SK-N-SH (cell line): ENCODE measurements at regions not wholly inside any gene's neighbourhood (a gene's known extent, or its start where the extent isn't known, plus 50 kb on each side); places are given as distances from the start of the nearest gene placed in this dataset.

Experiments
- CTCF ChIA-PET: fragments of 300-600, 350-600 bp; formaldehyde crosslinking; extraction: SDS; loops from one replicate; lab custom pipeline; 2021; lab: Yijun Ruan, JAX
- POLR2A ChIA-PET: fragments of 350-600 bp; sonication (Branson Sonifier 250); formaldehyde crosslinking; extraction: SDS; loops from one replicate; lab custom pipeline; 2020; ENCODE audit warnings: antibody characterized with exemption, inconsistent platforms; lab: Yijun Ruan, JAX
- DNase-seq: peaks from one replicate; pipeline ENCODE4 v3.0.0; 2012
- H2AFZ ChIP-seq: fragments of 200-600 bp; sonication (generic); 2 replicates; pipeline ENCODE4 v1.8.1; 2016; ENCODE audit warnings: antibody characterized with exemption, mild to moderate bottlenecking, low read depth
- H3F3A ChIP-seq: fragments of 200-600 bp; sonication (generic); replicated peaks from 2 replicates; pipeline ENCODE3; 2016; ENCODE audit warnings: antibody characterized with exemption, mild to moderate bottlenecking; ENCODE audit not compliant: insufficient read depth
- H3K27ac ChIP-seq, 2 experiments: fragments of 200-500 bp in 1 of 2; fragments of 200-600 bp in 1 of 2; sonication (Bioruptor generic) in 1 of 2; sonication (generic), shearing (Covaris generic) in 1 of 2; 2 replicates each; pipeline versions ENCODE4 v1.5.1 to v1.6.1; 2014 to 2016; ENCODE audit warnings: low read depth in 2 of 2, inconsistent platforms in 1 of 2, low read length in 1 of 2, mild to moderate bottlenecking in 1 of 2, mixed read lengths in 1 of 2
- H3K27me3 ChIP-seq: fragments of 200-600 bp; sonication (generic), shearing (Covaris generic); 2 replicates; pipeline ENCODE4 v1.6.1; 2016; ENCODE audit warnings: mixed run types; ENCODE audit not compliant: insufficient read depth
- H3K36me3 ChIP-seq, 2 experiments: fragments of 200-500 bp in 1 of 2; fragments of 200-600 bp in 1 of 2; sonication (Bioruptor generic) in 1 of 2; sonication (generic) in 1 of 2; replicated peaks in 1 of 2; 2 replicates each; pipeline versions ENCODE3 to v1.5.1; 2014 to 2016; ENCODE audit warnings: low read length in 1 of 2, mild to moderate bottlenecking in 1 of 2; ENCODE audit not compliant: insufficient read depth in 2 of 2, control insufficient read depth in 1 of 2
- H3K4me1 ChIP-seq, 2 experiments: fragments of 200-500 bp in 1 of 2; fragments of 200-600 bp in 1 of 2; sonication (Bioruptor generic) in 1 of 2; sonication (generic), shearing (Covaris generic) in 1 of 2; 2 replicates each; pipeline versions ENCODE4 v1.5.1 to v1.6.1; 2014 to 2016; ENCODE audit warnings: low read depth in 1 of 2, low read length in 1 of 2, mixed run types in 1 of 2; ENCODE audit not compliant: insufficient read depth in 2 of 2, control insufficient read depth in 1 of 2
- H3K4me2 ChIP-seq: fragments of 200-600 bp; sonication (generic), shearing (Covaris generic); 2 replicates; pipeline ENCODE4 v1.6.1; 2017; ENCODE audit warnings: mixed run types
- H3K4me3 ChIP-seq, 2 experiments: fragments of 200-500 bp in 1 of 2; fragments of 200-600 bp in 1 of 2; sonication (Bioruptor generic) in 1 of 2; sonication (generic), shearing (Covaris generic) in 1 of 2; 2 replicates each; pipeline versions ENCODE4 v1.5.1 to v1.8.1; 2014 to 2016; ENCODE audit warnings: low read depth in 2 of 2, inconsistent platforms in 1 of 2, low read length in 1 of 2, mild to moderate bottlenecking in 1 of 2, mixed read lengths in 1 of 2, moderate library complexity in 1 of 2
- H3K79me2 ChIP-seq: fragments of 200-600 bp; sonication (generic); 2 replicates; pipeline ENCODE4 v1.8.1; 2017; ENCODE audit warnings: mild to moderate bottlenecking; ENCODE audit not compliant: insufficient read depth
- H3K9ac ChIP-seq: fragments of 200-600 bp; sonication (generic); 2 replicates; pipeline ENCODE4 v1.6.1; 2017; ENCODE audit warnings: mixed run types
- H3K9me2 ChIP-seq: fragments of 200-600 bp; sonication (generic); 2 replicates; pipeline ENCODE4 v1.6.1; 2017; ENCODE audit warnings: mixed run types
- H3K9me3 ChIP-seq: fragments of 200-600 bp; sonication (generic); 2 replicates; pipeline ENCODE4 v1.6.1; 2017; ENCODE audit warnings: mixed run types, mild to moderate bottlenecking, moderate library complexity
- H4K20me1 ChIP-seq: fragments of 200-600 bp; sonication (generic); 2 replicates; pipeline ENCODE4 v1.6.1; 2017; ENCODE audit warnings: mild to moderate bottlenecking, mixed run types; ENCODE audit not compliant: insufficient read depth
- CTCF ChIP-seq: fragments of 200-600 bp; sonication (generic); IDR thresholded peaks from 2 replicates; pipeline ENCODE4 v1.6.1; 2017; ENCODE audit warnings: antibody characterized with exemption, mild to moderate bottlenecking, moderate library complexity
- EP300 ChIP-seq, 2 experiments: IDR thresholded peaks; 2 replicates each; pipeline versions ENCODE4 v1.4.0 to v1.6.1; 2012; ENCODE audit warnings: borderline replicate concordance in 1 of 2, low read depth in 1 of 2, low read length in 1 of 2
- FOSL2 ChIP-seq: IDR thresholded peaks from 2 replicates; pipeline ENCODE4 v1.4.0; 2012; ENCODE audit warnings: low read depth, mild to moderate bottlenecking, moderate library complexity, borderline replicate concordance
- FOXM1 ChIP-seq: IDR thresholded peaks from 2 replicates; pipeline ENCODE4 v1.4.0; 2012; ENCODE audit warnings: low read depth, mild to moderate bottlenecking
- IRF3 ChIP-seq: fragments of 150-350 bp; IDR thresholded peaks from 2 replicates; pipeline ENCODE4 v1.6.1; 2016; ENCODE audit warnings: mild to moderate bottlenecking, low read depth, low read length
- JUND ChIP-seq: IDR thresholded peaks from 2 replicates; pipeline ENCODE4 v1.4.0; 2012
- MEF2A ChIP-seq: IDR thresholded peaks from 2 replicates; pipeline ENCODE4 v1.4.0; 2012; ENCODE audit warnings: low read depth, borderline replicate concordance
- MXI1 ChIP-seq: IDR thresholded peaks from 2 replicates; pipeline ENCODE4 v1.6.1; 2012; ENCODE audit warnings: mild to moderate bottlenecking, low read depth, low read length, improper control_type of control experiment
- NFIC ChIP-seq: IDR thresholded peaks from 2 replicates; pipeline ENCODE4 v1.4.0; 2012; ENCODE audit warnings: borderline replicate concordance
- NRF1 ChIP-seq: IDR thresholded peaks from 2 replicates; pipeline ENCODE4 v1.6.1; 2012; ENCODE audit warnings: low read depth, mild to moderate bottlenecking, low read length
- POLR2AphosphoS5 ChIP-seq: IDR thresholded peaks from 2 replicates; pipeline ENCODE4 v1.6.1; 2012; ENCODE audit warnings: low read depth, low read length
- RAD21 ChIP-seq: IDR thresholded peaks from 2 replicates; pipeline ENCODE4 v1.6.1; 2012; ENCODE audit warnings: mild to moderate bottlenecking, low read length
- RCOR1 ChIP-seq: fragments of 150-350 bp; IDR thresholded peaks from 2 replicates; pipeline ENCODE4 v1.6.1; 2017; ENCODE audit warnings: antibody characterized with exemption, low read length
- RFX5 ChIP-seq: IDR thresholded peaks from 2 replicates; pipeline ENCODE4 v1.6.1; 2012; ENCODE audit warnings: mild to moderate bottlenecking, improper control_type of control experiment, low read length
- TCF12 ChIP-seq: IDR thresholded peaks from 2 replicates; pipeline ENCODE4 v1.4.0; 2012
- TEAD4 ChIP-seq: IDR thresholded peaks from 2 replicates; pipeline ENCODE4 v1.4.0; 2012; ENCODE audit warnings: mild to moderate bottlenecking, borderline replicate concordance; ENCODE audit not compliant: insufficient read depth
- USF2 ChIP-seq: fragments of 150-350 bp; IDR thresholded peaks from 2 replicates; pipeline ENCODE4 v1.6.1; 2017; ENCODE audit warnings: antibody characterized with exemption, low read length, low read depth, borderline replicate concordance
- YY1 ChIP-seq: IDR thresholded peaks from 2 replicates; pipeline ENCODE4 v1.4.0; 2012; ENCODE audit warnings: low read depth, mild to moderate bottlenecking
- ZBTB33 ChIP-seq: IDR thresholded peaks from 2 replicates; pipeline ENCODE4 v1.4.0; 2012; ENCODE audit warnings: low read depth, borderline replicate concordance
- WGBS: methylation state at CpG from one replicate; pipeline ENCODE4 v1.1.6; 2017; ENCODE audit warnings: low lambda C conversion rate; 5-methylcytosine and 5-hydroxymethylcytosine counted together

- no peaks in the 10 kb centered on the region for H3K27me3 ChIP-seq
- peak overlapping the region; percentile 14 to 74; a peak in 3 of 4 replicates for H3K27ac ChIP-seq
- no peak overlapping the region for H2AFZ ChIP-seq
- no peaks in the 10 kb centered on the region for H4K20me1 ChIP-seq
- H3K9ac ChIP-seq: no peak overlapping the region
- DNase-seq: no peak
- WGBS: 68% methylated on average over 9 of the region's 9 CpGs
- H3K4me3 ChIP-seq: no peak overlapping the region
- H3K9me2 ChIP-seq: no peaks in the 10 kb centered on the region
- TF ChIP-seq ZBTB33 (no peak), YY1 (no peak), TEAD4 (no peak), POLR2AphosphoS5 (no peak), RCOR1 (no peak), NRF1 (no peak), MXI1 (no peak), RFX5 (no peak), FOXM1 (no peak), IRF3 (no peak), JUND (no peak)
- H3K4me1 ChIP-seq: peaks cover under 1 to 3% of the 10 kb centered on the region in 2 experiments; a peak in 2 of 4 replicates
- ChIA-PET CTCF (interaction anchor here (0.7 kb wide), 1 partner anchor 14 kb away, joined by 3 read pairs; no protein-coding TSS in a partner anchor), POLR2A (no interaction called here)
- peak overlapping the region; percentile 53 for H3K4me2 ChIP-seq
- no peaks in the 10 kb centered on the region for H3K79me2 ChIP-seq
- H3K36me3 ChIP-seq: no peaks in the 10 kb centered on the region
- H3F3A ChIP-seq: peaks cover 11% of the 10 kb centered on the region
- H3K9me3 ChIP-seq: no peaks in the 10 kb centered on the region
Measured at GRCh38 chr20:57948180-57948955, 238.6 kb upstream of the PMEPA1 start.

GRCh38 chr20:57947421-57948179 is 237.8 kb upstream of the PMEPA1 start:
- Histone ChIP-seq H3K4me2 (peak overlapping the region; percentile 53), H3F3A (peaks cover 11% of the 10 kb centered on the region), H2AFZ (no peak overlapping the region), H3K9ac (no peak overlapping the region), H3K27ac (peak overlapping the region; percentile 60 to 74), H3K36me3 (no peaks in the 10 kb centered on the region), H3K9me2 (no peaks in the 10 kb centered on the region), H3K4me1 (peaks cover 0 to 3% of the 10 kb centered on the region in 2 experiments; a peak in 2 of 4 replicates), H3K9me3 (no peaks in the 10 kb centered on the region), H4K20me1 (no peaks in the 10 kb centered on the region), H3K4me3 (no peak overlapping the region), H3K79me2 (no peaks in the 10 kb centered on the region), H3K27me3 (no peaks in the 10 kb centered on the region)
- DNase-seq: no peak
- POLR2A ChIA-PET: no interaction called here
- CTCF ChIA-PET: interaction anchor here (0.7 kb wide), 1 partner anchor 13 kb away, joined by 3 read pairs; no protein-coding TSS in a partner anchor
- WGBS: 49% methylated on average over 15 of the region's 16 CpGs
- TF ChIP-seq RAD21: no peak
- peak; percentile 61 for TF ChIP-seq NFIC
- 0 out of 2 replicates have a peak, but pooled peaks have one; percentile 29 for TF ChIP-seq FOSL2
- TF ChIP-seq MEF2A: no peak
- no peak for TF ChIP-seq USF2
- TF ChIP-seq EP300 (IDR thresholded peaks at IDR 0.05; ENCODE audit: borderline replicate concordance in 1 of 2, low read depth in 1 of 2, low read length in 1 of 2): peak in 1 of 2 experiments; percentile 11; a peak in 1 of 4 replicates
- TF ChIP-seq RFX5: no peak
- 0 out of 2 replicates have a peak, but pooled peaks have one; percentile 19 for TF ChIP-seq JUND
- TF ChIP-seq MXI1: no peak
- peak; percentile 82 for TF ChIP-seq TCF12
- peak; percentile 29; the same call in 1 of the 2 replicates for TF ChIP-seq CTCF
- 0 out of 2 replicates have a peak, but pooled peaks have one; percentile 34 for TF ChIP-seq TEAD4
- TF ChIP-seq RCOR1: no peak
